ENCODE measurements at regions not wholly inside any gene's neighbourhood (a gene's known extent, or its start where the extent isn't known, plus 50 kb on each side); places are given as distances from the start of the nearest gene placed in this dataset.
A peak's percentile ranks its signal among the peaks of the same experiment; 100 is the strongest.

DNA sequence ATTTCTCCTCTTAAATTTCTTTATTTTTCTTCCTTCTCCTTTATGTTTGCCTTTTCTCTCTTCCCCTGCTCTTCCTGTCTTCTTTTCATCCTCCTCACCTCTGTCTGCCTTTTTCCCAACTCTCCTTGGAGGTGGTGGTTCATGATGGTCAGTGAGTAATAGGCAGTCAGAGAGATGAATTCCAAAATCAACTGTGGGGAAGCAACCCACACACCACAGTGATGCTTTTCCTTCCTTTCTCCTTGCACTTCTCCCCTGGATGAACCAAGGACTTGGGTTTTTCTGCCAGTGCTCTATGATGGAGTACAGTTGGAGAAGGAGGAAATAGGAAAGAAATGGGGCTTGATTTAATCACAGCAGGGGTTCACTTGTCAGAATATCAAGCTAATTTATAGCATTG lies 153.8 kb downstream of the DCK start:
- no peak for DNase-seq (ENCODE audit: low read depth)
- in situ Hi-C loops (cut with HindIII; ENCODE audit: low pct_unique_long_range_greater_than_20kb, low sequenced_read_pairs): no loop called here

DNA sequence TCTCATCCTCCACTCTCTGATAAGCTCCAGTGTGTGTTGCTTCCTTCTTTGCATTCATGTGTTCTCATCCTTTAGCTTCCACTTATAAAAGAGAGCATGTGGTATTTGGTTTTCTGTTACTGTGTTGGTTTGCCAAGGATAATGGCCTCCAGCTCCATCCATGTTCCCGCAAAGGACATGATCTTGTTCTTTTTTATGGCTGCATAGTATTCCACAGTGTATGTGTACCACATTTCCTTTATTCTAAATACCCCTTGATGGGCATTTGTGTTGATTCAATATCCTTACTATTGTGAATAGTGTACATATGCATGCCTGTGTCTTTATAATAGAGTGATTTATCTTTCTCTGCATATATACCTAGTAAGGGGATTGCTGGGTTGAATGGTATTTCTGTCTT lies 155.1 kb downstream of the DCK start:
- in situ Hi-C loops (cut with HindIII; ENCODE audit: low pct_unique_long_range_greater_than_20kb, low sequenced_read_pairs): no loop called here
- no peak for DNase-seq (ENCODE audit: low read depth)

DNA sequence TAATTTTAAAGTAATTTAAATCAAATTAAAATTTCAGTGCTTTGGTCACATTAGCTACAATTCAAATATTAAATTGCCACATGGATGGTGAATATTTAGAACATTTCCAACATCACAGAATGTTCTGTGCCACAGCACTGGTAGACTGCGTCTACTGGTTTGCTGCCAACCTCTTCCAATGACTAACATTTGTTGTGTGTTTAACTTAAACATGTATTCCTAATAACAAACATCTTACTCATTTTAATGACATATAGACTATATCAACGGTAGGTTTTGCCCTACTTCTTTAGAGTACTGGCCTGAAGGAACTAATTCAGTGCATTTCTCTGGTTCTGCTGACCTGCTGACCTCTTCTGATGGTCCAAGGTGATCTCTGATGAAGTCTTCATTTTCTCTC lies 157.6 kb downstream of the DCK start:
- in situ Hi-C loops (cut with HindIII; ENCODE audit: low pct_unique_long_range_greater_than_20kb, low sequenced_read_pairs): no loop called here
- DNase-seq (ENCODE audit: low read depth): no peak

DNA sequence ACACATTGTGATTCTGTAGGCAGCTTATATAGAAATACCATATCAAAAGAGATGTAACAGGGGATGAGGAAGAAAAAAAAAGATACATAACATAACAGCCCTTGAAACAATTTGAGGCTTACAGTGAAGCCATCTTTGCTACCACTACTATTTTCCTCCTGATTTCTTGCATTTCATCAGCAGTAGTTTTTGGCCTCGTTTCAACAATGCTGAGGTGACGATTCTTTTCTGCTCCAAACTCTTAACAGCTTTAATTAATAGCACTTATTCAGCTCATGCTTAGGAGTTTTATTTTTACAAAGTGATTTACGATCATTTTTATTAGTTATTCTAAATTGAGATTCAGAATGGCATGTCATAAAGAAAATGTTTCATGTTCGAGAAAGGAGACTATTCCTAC lies 163.2 kb downstream of the DCK start:
- DNase-seq (ENCODE audit: low read depth): no peak
- in situ Hi-C loops (cut with HindIII; ENCODE audit: low pct_unique_long_range_greater_than_20kb, low sequenced_read_pairs): no loop called here

DNA sequence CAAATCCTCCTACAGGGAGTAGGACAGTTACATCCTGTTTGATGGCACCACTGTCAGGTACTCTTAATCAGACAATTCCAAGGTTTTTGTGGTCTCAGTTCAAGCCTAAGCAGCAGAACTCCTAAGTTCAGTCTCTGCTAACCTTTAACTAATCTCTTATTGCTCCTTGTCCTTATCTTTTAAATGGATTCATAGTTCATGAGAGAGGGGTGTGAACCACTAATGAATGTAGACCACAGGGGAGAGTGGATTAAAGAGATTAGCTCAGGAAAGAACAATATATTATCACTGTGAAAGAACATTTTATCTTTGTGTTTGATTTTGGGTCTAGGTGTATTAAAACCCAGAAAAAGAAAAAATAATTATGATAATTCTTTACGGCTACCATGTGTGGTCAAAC lies 168.9 kb downstream of the DCK start:
- no peak for DNase-seq (ENCODE audit: low read depth)
- in situ Hi-C loops (cut with HindIII; ENCODE audit: low pct_unique_long_range_greater_than_20kb, low sequenced_read_pairs): no loop called here

DNA sequence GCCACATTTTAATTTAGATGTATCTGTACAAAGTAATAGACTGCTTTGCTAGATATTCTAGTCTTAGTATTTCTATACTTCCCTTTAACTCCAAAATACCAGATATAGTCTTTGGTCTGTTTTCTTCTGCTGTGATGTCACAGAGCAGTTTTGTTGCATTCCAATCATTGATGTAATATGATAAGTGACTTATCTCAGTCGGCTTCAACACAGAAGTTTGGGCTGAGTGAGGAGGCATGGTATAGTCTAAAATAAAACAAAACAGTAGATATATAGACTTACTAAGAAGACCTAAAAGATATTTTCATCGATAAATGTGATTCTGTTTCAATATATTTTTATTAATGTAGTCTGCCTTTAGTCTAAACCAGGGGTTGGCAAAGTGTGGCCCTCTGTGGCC lies 169.9 kb downstream of the DCK start:
- in situ Hi-C loops (cut with HindIII; ENCODE audit: low pct_unique_long_range_greater_than_20kb, low sequenced_read_pairs): no loop called here
- DNase-seq (ENCODE audit: low read depth): no peak

DNA sequence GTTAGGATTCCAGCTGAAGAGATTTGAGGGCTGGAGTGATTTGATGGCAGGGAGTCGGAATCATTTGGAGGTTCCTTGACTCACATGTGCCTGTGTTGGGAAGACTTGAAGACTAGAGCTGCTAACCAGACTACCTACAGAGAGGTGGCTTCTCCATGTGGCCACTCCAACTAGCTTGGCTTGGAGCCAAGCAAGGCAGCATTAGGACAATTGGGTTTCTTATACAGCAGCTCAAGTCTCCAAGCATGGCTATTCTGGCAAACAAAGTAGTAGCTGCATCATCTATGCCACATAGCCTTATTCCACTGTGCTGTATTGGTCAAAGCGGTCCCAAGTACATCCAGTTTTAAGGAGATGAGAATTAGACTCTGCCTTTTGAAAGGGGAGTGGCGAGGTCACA lies 171.7 kb upstream of the SLC4A4 start:
- DNase-seq (ENCODE audit: low read depth): no peak
- in situ Hi-C loops (cut with HindIII; ENCODE audit: low pct_unique_long_range_greater_than_20kb, low sequenced_read_pairs): no loop called here

DNA sequence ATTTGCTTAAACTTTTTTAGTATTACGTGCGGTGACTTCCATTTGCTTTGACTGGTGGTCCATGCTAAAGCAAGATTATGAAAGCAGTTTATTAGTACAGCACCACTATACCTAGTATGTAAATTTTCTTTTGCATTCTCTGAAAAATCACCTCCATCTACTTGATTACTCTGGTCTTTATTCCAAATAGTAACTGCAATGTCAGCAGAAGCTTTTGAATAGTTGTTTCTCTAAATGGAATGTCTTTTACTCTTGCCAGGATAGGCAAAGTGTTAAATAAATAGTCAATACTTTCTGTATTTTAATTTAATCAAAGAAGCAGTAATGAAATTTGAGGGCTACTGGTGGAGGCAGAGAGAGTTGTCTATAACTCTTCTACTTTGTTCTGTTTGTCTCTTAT lies 167.2 kb upstream of the SLC4A4 start:
- in situ Hi-C loops (cut with HindIII; ENCODE audit: low pct_unique_long_range_greater_than_20kb, low sequenced_read_pairs): no loop called here
- DNase-seq (ENCODE audit: low read depth): no peak

DNA sequence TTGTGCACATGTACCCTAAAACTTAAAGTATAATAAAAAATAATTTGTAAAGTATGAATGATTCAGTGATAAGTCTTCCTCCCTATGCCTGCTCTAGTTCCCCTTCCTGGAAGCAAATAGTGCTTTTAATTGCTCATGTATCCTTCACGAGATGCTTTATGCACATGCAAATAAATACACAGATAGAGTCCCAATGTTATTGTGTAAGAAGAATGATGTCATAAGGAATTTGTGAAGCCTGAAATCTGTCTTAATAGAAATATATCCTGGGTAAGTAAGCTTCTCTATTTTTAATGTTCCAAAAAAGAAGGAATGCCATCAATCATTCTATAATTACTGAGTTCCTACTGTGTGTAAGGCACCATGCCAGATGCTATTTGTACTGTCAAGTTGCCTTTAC lies 157.5 kb upstream of the SLC4A4 start:
- in situ Hi-C loops (cut with HindIII; ENCODE audit: low pct_unique_long_range_greater_than_20kb, low sequenced_read_pairs): no loop called here
- no peak for DNase-seq (ENCODE audit: low read depth)

DNA sequence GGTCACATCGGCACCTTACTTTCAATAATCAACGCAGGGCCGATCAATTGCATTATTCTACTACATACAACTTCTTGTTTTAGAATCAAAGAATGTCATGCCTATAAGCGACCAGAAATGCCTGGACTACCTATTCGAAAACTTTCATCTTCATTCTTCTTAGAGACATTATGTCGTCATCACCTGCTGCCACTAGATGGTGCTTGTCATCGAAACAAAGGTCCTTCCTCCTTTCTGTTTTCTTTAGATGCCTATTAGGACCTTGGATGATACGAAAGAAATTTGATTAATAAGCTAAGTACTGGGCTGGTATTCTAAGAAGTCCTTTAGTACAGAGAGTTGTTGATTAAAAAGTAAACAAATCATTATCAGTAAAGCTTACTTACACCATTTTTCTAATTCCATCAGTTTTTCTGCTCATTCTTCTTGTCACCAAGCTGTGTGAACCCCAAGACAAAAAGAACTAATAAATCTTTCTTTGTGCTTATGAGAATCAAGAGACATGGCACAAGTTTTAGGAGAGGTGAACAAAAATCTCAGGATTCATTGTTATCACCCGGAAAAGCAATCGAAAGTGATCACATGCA lies 154.5 kb upstream of the SLC4A4 start:
- peak; percentile 58 for DNase-seq (ENCODE audit: low read depth)
- in situ Hi-C loops (cut with HindIII; ENCODE audit: low pct_unique_long_range_greater_than_20kb, low sequenced_read_pairs): no loop called here

DNA sequence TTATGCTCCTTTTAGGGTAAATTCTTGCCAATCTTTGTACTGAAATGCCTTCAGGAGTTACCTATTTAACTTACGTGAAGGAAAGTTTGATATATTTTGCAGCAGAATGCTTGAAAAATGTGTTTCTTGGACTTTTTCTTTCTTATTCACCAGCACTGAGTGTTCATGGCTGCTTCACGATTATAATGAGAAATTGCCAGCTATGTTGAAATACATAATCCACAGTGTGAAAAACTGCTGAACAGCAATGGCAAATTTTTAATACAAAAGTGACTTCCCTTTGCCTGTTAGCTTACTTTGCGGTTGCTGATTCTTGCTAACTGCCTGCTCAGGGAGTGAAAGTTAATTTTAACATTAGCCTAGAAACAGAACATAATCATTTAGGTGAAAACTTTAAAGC lies 153.8 kb upstream of the SLC4A4 start:
- in situ Hi-C loops (cut with HindIII; ENCODE audit: low pct_unique_long_range_greater_than_20kb, low sequenced_read_pairs): no loop called here

DNA sequence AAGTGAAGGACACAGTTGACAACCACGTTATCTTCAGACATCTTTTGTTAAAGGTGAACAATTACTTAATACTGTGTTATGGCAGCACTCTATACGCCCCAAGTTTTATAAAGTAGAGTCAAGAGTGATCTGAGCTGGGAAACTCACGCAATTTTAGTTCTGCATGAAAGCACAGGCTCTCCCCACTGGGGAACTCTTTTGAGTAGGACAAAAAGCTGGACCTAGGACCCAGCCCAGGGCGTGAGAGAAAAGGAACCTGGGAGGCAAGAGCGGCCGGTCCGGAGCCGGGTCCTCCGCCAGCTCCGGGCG lies 152.6 kb upstream of the SLC4A4 start:
- in situ Hi-C loops (cut with HindIII; ENCODE audit: low pct_unique_long_range_greater_than_20kb, low sequenced_read_pairs): no loop called here
- no peak for DNase-seq (ENCODE audit: low read depth)

More for the DNA sequence above, 153.8 kb upstream of the SLC4A4 start:
- no peak for DNase-seq (ENCODE audit: low read depth)

DNA sequence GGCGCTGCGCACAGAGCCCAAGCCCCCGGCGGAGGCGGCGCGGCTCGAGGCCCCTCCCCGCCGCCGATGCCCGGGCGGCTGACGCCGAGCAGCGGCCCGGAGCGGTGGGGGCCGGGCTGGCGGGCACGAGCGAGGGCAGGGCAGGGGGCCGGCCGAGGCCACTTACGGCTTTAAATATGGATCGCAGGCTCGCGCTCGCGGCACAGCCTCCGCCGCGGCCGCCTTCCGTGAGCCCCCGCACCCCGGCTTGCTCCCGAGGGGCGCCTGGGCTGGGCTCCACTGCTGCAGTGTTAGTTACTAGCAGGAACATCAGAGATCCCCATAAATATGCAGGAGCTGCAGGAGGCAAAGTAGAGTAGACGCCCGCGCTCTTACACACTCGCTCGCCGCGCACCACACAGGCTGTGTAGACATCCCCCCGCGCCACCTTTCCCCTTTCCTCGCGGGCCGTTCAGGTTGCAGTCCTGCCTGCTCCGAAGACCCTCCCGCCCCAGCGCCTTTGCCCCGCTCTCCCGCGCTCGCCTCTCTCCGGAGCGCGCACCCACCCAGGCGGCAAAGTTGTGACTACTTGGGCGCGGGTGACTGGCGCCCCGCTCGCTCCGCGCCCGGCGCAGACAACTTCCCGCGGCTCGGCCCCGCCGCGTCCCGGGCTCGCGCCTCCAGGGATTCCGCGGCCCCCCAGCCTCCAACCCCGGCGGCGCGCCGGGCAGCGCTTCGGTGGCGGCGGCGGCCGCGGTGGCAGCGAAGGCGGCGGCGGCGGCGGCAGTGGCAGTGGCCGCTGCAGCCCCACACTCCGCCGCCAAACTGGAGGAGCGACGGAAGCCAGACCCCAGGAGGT lies 152.0 kb upstream of the SLC4A4 start:
- DNase-seq (ENCODE audit: low read depth): peak; percentile 71
- in situ Hi-C loops (cut with HindIII; ENCODE audit: low pct_unique_long_range_greater_than_20kb, low sequenced_read_pairs): no loop called here

DNA sequence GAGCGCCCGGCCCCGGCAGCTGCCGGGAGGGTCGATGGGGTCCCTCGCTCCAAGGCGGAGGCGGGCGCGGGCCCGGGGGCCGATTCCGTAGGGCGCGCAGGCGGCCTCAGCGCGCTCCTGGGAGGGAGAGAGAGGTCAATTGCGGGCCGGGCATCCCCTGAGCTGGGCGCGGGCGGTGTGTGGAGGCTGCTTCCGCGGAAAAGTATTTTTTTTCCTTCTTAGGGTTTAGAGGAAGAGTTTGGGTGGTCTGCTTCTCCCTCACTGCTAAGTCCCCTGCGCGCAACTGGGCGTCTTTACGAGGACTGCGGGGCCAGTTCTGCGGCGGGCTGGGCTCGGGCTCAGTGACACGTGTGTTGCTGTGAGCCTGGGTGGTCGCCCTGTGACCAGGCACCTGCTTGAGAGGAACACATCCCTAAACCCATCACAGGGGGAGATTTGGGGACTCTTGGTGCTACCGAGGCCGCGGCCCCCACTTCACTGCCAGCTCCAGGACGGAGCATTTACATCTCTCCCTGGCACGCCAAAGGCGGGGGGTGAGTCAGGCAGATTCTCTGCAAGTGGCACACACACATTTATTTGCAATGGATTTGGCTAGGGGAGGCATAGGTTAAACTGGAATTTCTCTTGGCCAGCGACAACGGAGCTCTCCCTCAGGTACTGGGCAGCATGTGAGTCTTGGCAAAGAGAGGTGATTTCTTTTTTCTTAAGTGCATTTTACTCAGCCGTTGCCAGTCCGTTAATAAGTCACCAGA lies 151.2 kb upstream of the SLC4A4 start:
- in situ Hi-C loops (cut with HindIII; ENCODE audit: low pct_unique_long_range_greater_than_20kb, low sequenced_read_pairs): no loop called here
- DNase-seq (ENCODE audit: low read depth): peak; percentile 91

DNA sequence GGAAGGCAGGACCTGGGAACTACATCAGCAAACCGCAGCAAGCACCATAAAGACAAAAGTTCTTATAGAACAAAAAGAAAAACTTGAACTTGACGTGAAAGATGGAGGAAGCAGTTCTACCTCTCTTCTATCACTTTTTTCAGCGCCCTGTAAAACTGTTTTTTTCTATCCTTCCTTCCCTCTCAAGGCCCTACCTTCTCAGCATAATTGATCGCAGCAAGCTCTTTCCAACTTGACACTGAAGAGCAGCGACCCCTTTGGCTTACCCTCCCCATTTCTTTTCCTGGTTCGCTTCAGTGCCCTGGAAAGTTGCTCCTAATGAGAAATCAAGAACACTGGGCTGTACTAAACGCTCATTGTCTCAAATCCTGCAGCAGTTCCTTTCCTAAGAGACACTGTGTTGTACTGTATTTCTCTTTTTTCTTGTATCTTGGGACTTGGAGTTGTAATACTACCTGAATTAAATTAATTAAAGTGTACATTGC lies 150.6 kb upstream of the SLC4A4 start:
- in situ Hi-C loops (cut with HindIII; ENCODE audit: low pct_unique_long_range_greater_than_20kb, low sequenced_read_pairs): no loop called here
- DNase-seq (ENCODE audit: low read depth): no peak

DNA sequence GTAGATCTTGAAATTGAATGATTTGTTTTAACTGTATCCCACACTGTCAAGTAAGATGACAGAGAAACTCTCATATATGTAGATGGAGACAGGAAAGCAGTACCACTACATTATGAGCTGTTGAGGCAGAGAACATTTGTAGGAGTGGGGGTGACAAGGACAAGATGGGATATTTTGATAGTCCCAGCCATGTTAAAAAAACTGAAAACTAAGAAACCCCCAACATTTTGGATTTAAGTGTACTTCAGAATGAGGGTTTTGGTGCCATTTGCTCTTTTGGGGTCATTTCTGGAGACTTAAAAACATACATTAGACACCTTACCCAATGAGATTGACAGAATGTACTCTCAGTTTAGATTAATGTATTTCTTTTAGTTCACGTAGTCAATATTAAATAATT lies 149.9 kb upstream of the SLC4A4 start:
- in situ Hi-C loops (cut with HindIII; ENCODE audit: low pct_unique_long_range_greater_than_20kb, low sequenced_read_pairs): no loop called here

DNA sequence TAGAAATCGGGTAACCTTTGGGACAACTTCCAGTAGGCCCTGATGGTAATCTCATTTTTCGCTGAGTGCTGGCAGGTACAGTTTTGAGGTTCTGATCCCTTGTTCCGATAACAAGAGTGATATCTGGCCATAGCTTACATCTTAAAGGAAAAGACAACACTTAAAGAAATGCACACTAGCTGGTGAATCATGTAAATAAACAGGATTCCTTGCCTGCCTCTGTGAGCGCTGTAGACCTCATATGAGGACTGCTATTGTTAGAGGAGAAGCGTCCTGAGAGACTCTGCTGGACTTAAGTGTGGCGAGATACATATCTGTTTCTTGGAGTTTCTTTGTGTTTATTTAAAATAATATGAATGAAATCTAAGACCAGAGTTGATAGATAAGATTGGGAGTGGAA lies 149.3 kb upstream of the SLC4A4 start:
- DNase-seq (ENCODE audit: low read depth): peak; percentile 59
- in situ Hi-C loops (cut with HindIII; ENCODE audit: low pct_unique_long_range_greater_than_20kb, low sequenced_read_pairs): no loop called here

More for the DNA sequence above, 149.9 kb upstream of the SLC4A4 start:
- no peak for DNase-seq (ENCODE audit: low read depth)

DNA sequence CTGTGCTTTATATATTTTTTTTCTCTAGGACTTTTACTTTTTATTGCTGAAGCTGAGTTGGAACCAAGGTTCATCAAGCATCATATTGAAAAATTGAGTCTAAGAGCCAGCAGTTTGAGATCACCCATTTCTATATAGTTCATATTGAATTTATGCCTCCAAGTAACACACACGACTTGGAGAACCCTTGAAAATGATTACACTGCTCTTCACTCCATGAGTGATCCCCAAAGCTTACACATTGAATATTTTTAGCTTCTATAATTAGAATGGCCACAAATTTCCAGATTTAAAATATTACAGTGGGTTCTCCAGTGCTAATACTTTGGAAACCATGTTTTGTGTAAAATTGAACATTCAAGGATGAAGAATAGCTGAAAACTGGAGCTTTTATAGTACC lies 144.4 kb upstream of the SLC4A4 start:
- in situ Hi-C loops (cut with HindIII; ENCODE audit: low pct_unique_long_range_greater_than_20kb, low sequenced_read_pairs): no loop called here
- DNase-seq (ENCODE audit: low read depth): no peak

DNA sequence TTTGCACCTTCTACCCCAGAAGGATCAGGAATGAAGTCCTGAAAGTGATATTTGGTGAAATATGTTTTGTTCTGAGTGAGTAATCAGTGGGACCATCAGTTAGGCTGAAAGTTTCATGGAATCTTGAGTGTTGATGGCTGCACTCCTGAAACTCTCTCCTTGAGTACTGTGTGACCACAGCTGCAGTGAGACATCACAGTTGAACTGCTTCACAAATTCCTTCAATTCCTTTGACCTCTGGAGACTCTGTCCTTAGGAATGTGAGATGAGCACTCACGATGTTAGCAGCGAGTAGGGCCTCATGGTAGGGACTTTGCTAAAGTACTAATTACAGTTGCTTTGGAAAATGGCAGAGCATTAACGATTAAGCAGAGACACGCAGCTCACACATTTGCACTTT lies 142.9 kb upstream of the SLC4A4 start:
- in situ Hi-C loops (cut with HindIII; ENCODE audit: low pct_unique_long_range_greater_than_20kb, low sequenced_read_pairs): no loop called here
- peak; percentile 16 for DNase-seq (ENCODE audit: low read depth)

Data from Caki2 (cell line).